Calu3 (cell line): ENCODE measurements at regions not wholly inside any gene's neighbourhood (a gene's known extent, or its start where the extent isn't known, plus 50 kb on each side); places are given as distances from the start of the nearest gene placed in this dataset.
A peak's percentile ranks its signal among the peaks of the same experiment; 100 is the strongest.
"Not testable (repeated sequence)": the region's sequence is repeated elsewhere in the genome, so short reads cannot be mapped to it uniquely, and the experiment has no call there.

ENCODE experiments used
- BruUV-seq: library from RNA; stranded (reverse); fragments of 400-500 nt; replicated peaks from 2 replicates; lab custom pipeline; 2021; lab: Mats Ljungman, UMichigan
- CTCF ChIA-PET: fragments of 300-600 bp; sonication (Branson Sonifier 250); formaldehyde crosslinking; loops from one replicate; lab custom pipeline; 2022; ENCODE audit warnings: antibody characterized with exemption; lab: Charles Lee
- DNase-seq: peaks from one replicate; pipeline ENCODE4 v3.0.0; 2022
- H3K27ac Mint-ChIP-seq: one replicate; pipeline ENCODE4 v1.8.0; 2022; ENCODE audit warnings: mixed read lengths; ENCODE audit not compliant: unreplicated experiment
- H3K27me3 Mint-ChIP-seq: one replicate; pipeline ENCODE4 v1.8.0; 2022; ENCODE audit warnings: mixed read lengths; ENCODE audit not compliant: unreplicated experiment
- H3K36me3 Mint-ChIP-seq: one replicate; pipeline ENCODE4 v1.8.0; 2022; ENCODE audit warnings: mild to moderate bottlenecking, moderate library complexity, mixed read lengths; ENCODE audit not compliant: insufficient read depth, unreplicated experiment
- H3K4me1 Mint-ChIP-seq: one replicate; pipeline ENCODE4 v1.8.0; 2022; ENCODE audit warnings: mild to moderate bottlenecking, low read depth, mixed read lengths; ENCODE audit not compliant: unreplicated experiment
- H3K4me3 Mint-ChIP-seq: one replicate; pipeline ENCODE4 v1.8.0; 2022; ENCODE audit warnings: mild to moderate bottlenecking, low read depth, moderate library complexity, mixed read lengths; ENCODE audit not compliant: unreplicated experiment
- H3K9me3 Mint-ChIP-seq: one replicate; pipeline ENCODE4 v1.8.0; 2022; ENCODE audit warnings: low read depth, mixed read lengths; ENCODE audit not compliant: unreplicated experiment
- CTCF ChIP-seq: fragments of 200-600 bp; IDR thresholded peaks from one replicate; pipeline ENCODE4 v1.8.0; 2022; ENCODE audit warnings: antibody characterized with exemption; ENCODE audit not compliant: unreplicated experiment
- intact Hi-C: fragments of 100-400 bp; cut with micrococcal nuclease; formaldehyde crosslinking; loops from one replicate; pipeline ENCODE4 v1.10.0; 2022; ENCODE audit not compliant: unreplicated experiment

DNA sequence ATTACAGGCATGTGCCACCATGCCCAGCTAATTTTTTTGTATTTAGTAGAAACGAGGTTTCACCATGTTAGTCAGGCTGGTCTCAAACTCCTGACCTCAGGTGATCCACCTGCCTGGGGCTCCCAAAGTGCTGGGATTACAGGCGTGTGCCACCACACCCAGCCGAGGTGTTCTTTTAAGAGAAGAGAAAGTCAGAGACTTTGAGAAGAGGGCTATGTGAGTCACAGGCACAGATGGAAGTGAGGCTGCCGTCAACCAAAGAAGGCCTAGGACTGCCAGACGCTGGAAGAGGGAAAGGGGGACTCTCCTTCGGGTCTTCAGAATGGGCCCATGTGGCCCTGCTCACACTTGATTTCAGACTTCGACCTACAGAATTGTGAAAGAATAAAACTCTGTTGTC is 67.2 kb upstream of the SH3BP4 start:
- H3K27ac Mint-ChIP-seq: no peak overlapping the region
- no peak for TF ChIP-seq CTCF
- no peak for DNase-seq
- no TSS peak for BruUV-seq
- CTCF ChIA-PET: no interaction called here
- intact Hi-C loops: loop anchor here (5.0 to 10.0 kb wide), 3 partner anchors 60 to 168 kb away; no protein-coding TSS in a partner anchor
- no peaks in the 10 kb centered on the region for H3K9me3 Mint-ChIP-seq
- H3K4me3 Mint-ChIP-seq: no peak overlapping the region
- peaks cover 37% of the 10 kb centered on the region for H3K4me1 Mint-ChIP-seq
- H3K36me3 Mint-ChIP-seq: peaks cover 16% of the 10 kb centered on the region
- no peaks in the 10 kb centered on the region for H3K27me3 Mint-ChIP-seq

DNA sequence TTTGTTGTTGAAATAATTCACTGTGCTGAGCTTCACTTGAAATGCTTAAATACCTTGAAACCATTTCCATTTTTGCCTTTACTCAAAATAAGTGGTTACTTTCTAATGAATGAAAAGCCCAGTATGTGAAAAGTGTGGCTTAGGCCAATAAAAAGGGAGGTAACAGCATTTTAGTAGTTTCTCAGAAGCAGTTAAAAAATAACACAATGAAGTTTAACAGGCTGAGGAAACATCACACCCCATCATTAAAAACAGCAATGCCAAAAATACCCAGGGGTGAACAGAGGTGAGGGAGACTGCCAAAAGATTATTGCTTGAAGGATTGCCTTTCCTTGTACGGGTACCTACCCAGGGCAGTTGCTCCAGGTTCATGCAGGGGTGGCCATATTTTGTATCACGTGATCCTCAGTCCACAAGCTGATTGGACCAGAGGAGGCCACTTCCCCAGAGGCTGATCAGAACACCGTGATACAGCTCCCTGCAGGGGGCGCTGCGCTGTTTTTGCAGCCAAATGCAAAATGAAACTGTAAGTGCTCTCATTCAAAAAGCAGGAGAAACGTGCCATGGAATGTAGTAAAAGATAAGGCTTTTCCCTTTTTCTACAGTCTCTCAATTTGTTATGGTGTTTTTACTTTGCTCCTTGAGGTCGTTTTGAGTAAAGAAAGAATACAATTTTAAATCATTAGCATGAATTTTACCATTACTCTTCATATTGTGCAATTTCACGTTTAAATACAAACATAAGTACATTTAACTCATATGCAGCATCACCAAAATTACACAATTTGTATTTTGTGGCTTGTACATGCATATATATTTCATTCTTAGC is 70.2 kb upstream of the SH3BP4 start:
- Mint-ChIP-seq H3K4me3 (no peak overlapping the region), H3K9me3 (peaks cover 2% of the 10 kb centered on the region)
- BruUV-seq: no TSS peak

GRCh38 chr2:234880551-234881211 is 71.1 kb upstream of the SH3BP4 start:
- DNase-seq: peak; percentile 48
- H3K4me1 Mint-ChIP-seq: peaks cover 28% of the 10 kb centered on the region
- CTCF ChIA-PET: interaction anchor here (0.6 to 1.6 kb wide), 8 partner anchors 20 to 1258 kb away, joined by 3 to 7 read pairs (median 4); no protein-coding TSS in a partner anchor
- BruUV-seq: no TSS peak
- peaks cover 11% of the 10 kb centered on the region for H3K36me3 Mint-ChIP-seq
- intact Hi-C loops: loop anchor here (5.0 to 10.0 kb wide), 3 partner anchors 56 to 172 kb away; no protein-coding TSS in a partner anchor
- no peak overlapping the region for H3K4me3 Mint-ChIP-seq
- peaks cover 7% of the 10 kb centered on the region for H3K9me3 Mint-ChIP-seq
- TF ChIP-seq CTCF: no peak
- H3K27me3 Mint-ChIP-seq: peaks cover 12% of the 10 kb centered on the region
- peak overlapping the region; percentile 57 for H3K27ac Mint-ChIP-seq

More for the DNA sequence above, 70.2 kb upstream of the SH3BP4 start:
- intact Hi-C loops: loop anchor here (2.0 to 10.0 kb wide), 4 partner anchors 57 to 225 kb away; no protein-coding TSS in a partner anchor
- H3K27ac Mint-ChIP-seq: peak overlapping the region; percentile 57
- CTCF ChIA-PET: interaction anchor here (0.6 to 1.6 kb wide), 6 partner anchors 19 to 1257 kb away, joined by 3 to 5 read pairs (median 4); no protein-coding TSS in a partner anchor
- peak; percentile 72 for TF ChIP-seq CTCF
- peaks cover 3% of the 10 kb centered on the region for H3K27me3 Mint-ChIP-seq
- peaks cover 11% of the 10 kb centered on the region for H3K36me3 Mint-ChIP-seq
- peak; percentile 94 for DNase-seq
- peaks cover 28% of the 10 kb centered on the region for H3K4me1 Mint-ChIP-seq

DNA sequence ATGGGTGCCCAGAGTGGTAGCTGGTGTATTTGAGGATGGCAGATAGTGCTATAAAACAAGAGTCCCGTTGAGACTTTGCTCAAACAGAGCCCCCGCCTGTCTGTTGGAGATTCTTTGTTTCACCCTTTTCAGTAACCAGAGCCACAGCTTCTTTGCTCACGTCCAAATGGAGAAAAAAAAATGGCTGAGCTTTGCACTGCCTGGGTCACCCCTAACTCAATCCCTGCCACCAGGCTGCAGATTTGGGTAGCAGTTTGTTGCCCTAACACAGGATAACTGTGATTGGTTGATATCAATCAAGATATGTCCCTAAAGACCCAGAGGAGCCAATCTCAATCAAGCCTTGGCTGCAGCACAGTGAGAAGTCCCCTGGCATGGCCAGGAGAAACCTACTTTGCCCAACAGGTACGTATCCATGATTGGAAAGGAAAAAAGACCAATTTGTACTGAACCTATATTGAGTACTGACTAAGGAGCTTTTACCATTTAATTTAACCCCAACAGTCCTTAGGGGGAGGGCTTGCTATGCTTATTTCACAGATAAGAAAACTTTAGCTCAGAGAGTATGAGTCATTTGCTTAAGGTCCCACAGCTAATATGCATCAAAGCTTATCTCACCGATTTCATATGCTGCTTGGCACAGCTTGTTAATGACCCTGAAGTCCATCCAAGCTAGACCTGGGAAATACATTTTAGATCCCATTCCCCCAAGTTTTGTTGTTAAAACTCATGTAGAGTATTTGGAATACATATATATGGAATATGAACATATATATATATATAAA is 72.0 kb upstream of the SH3BP4 start:
- Mint-ChIP-seq H3K27me3 (peaks cover 16% of the 10 kb centered on the region), H3K4me3 (no peak overlapping the region), H3K9me3 (peaks cover 7% of the 10 kb centered on the region), H3K27ac (peak overlapping the region; percentile 57), H3K4me1 (peaks cover 28% of the 10 kb centered on the region), H3K36me3 (peaks cover 11% of the 10 kb centered on the region)
- CTCF ChIA-PET: interaction anchor here (0.6 to 1.4 kb wide), 6 partner anchors 21 to 335 kb away, joined by 3 to 7 read pairs (median 4); no protein-coding TSS in a partner anchor
- no TSS peak for BruUV-seq
- no peak for DNase-seq
- TF ChIP-seq CTCF: no peak
- intact Hi-C loops: loop anchor here (5.0 to 10.0 kb wide), 3 partner anchors 55 to 172 kb away; no protein-coding TSS in a partner anchor

- H3K9me3 Mint-ChIP-seq, H3K27ac Mint-ChIP-seq, BruUV-seq, H3K4me3 Mint-ChIP-seq, intact Hi-C loops, DNase-seq, CTCF ChIA-PET, H3K36me3 Mint-ChIP-seq: not testable (repeated sequence)
- Mint-ChIP-seq H3K27me3 (peaks cover 16% of the 10 kb centered on the region), H3K4me1 (peaks cover 12% of the 10 kb centered on the region)
These were observed 75.2 kb upstream of the SH3BP4 start for GRCh38 chr2:234876621-234877020.
